Stomach (tissue), 4 donors: ENCODE measurements at regions not wholly inside any gene's neighbourhood (a gene's known extent, or its start where the extent isn't known, plus 50 kb on each side); places are given as distances from the start of the nearest gene placed in this dataset.

Experiments
- CTCF ChIP-seq, 7 experiments: fragments of 450-650 bp in 4 of 7; fragments of 200-600 bp in 3 of 7; sonication (generic) in 3 of 7; IDR thresholded peaks; one replicate each; pipeline ENCODE4 v1.5.1; 2016 to 2019; ENCODE audit warnings: antibody characterized with exemption in 7 of 7, control low read depth in 2 of 7, mild to moderate bottlenecking in 1 of 7
- POLR2A ChIP-seq, 4 donors: fragments of 450-650 bp; IDR thresholded peaks; one replicate each; pipeline ENCODE4 v1.6.1; 2016; ENCODE audit warnings: antibody characterized with exemption in 4 of 4, control low read depth in 2 of 4, mild to moderate bottlenecking in 1 of 4, moderate library complexity in 1 of 4

GRCh38 chr13:62407871-62408270, 992.2 kb upstream of the PCDH20 start:
- TF ChIP-seq POLR2A (IDR thresholded peaks at IDR 0.05) (no peak), CTCF (IDR thresholded peaks at IDR 0.05) (no peak)
